WTC11 (cell line): ENCODE measurements at regions not wholly inside any gene's neighbourhood (a gene's known extent, or its start where the extent isn't known, plus 50 kb on each side); places are given as distances from the start of the nearest gene placed in this dataset.

Experiments used
- ATAC-seq: fragments of 200-7000 bp; cut with Tn5 transposase; 2 replicates; pipeline ENCODE4 v1.10.0; 2021; ENCODE audit warnings: mild to moderate bottlenecking, moderate library complexity
- CTCF ChIA-PET: fragments of 300-600 bp; sonication (Branson Sonifier 250); formaldehyde crosslinking; loops from one replicate; lab custom pipeline; 2021; ENCODE audit warnings: antibody characterized with exemption; lab: Charles Lee
- POLR2A ChIA-PET: fragments of 350-600 bp; sonication (Branson Sonifier 250); formaldehyde crosslinking; loops from one replicate; lab custom pipeline; 2021; ENCODE audit warnings: antibody characterized with exemption; lab: Charles Lee
- DNase-seq: peaks from one replicate; pipeline ENCODE4 v3.0.0; 2021; ENCODE audit warnings: low spot score
- H3K27ac Mint-ChIP-seq: 2 replicates; pipeline ENCODE4 v1.8.0; 2021; ENCODE audit warnings: mixed read lengths
- H3K27me3 Mint-ChIP-seq: 2 replicates; pipeline ENCODE4 v1.8.0; 2021; ENCODE audit warnings: low read depth, mild to moderate bottlenecking, moderate library complexity, mixed read lengths
- H3K36me3 Mint-ChIP-seq: 2 replicates; pipeline ENCODE4 v1.8.0; 2021; ENCODE audit warnings: mixed read lengths
- H3K4me1 Mint-ChIP-seq: 2 replicates; pipeline ENCODE4 v1.8.0; 2022; ENCODE audit warnings: mixed read lengths
- H3K4me3 Mint-ChIP-seq: 2 replicates; pipeline ENCODE4 v1.8.0; 2021; ENCODE audit warnings: mild to moderate bottlenecking, moderate library complexity, mixed read lengths
- H3K9me3 Mint-ChIP-seq: 2 replicates; pipeline ENCODE4 v1.8.0; 2021; ENCODE audit warnings: mixed read lengths
- AFF4 ChIP-seq: sonication (generic); formaldehyde crosslinking; IDR thresholded peaks from 2 replicates; pipeline ENCODE4 v1.8.1; 2023; ENCODE audit warnings: mild to moderate bottlenecking, missing genetic modification reagents, borderline replicate concordance
- ARID4B ChIP-seq: sonication (generic); formaldehyde crosslinking; IDR thresholded peaks from 2 replicates; pipeline ENCODE4 v1.8.0; 2023; ENCODE audit warnings: missing genetic modification reagents, mild to moderate bottlenecking, borderline replicate concordance
- CDX4 ChIP-seq: fragments of 250-450 bp; sonication (Bioruptor Pico); IDR thresholded peaks from 2 replicates; pipeline ENCODE4 v1.9.0; 2021; ENCODE audit warnings: moderate library complexity, mild to moderate bottlenecking, inconsistent platforms, borderline replicate concordance
- EMX1 ChIP-seq: fragments of 250-450 bp; sonication (Bioruptor Pico); IDR thresholded peaks from 2 replicates; pipeline ENCODE4 v1.8.0; 2021; ENCODE audit warnings: mild to moderate bottlenecking
- GRHL2 ChIP-seq: fragments of 250-450 bp; sonication (Bioruptor Pico); IDR thresholded peaks from 2 replicates; pipeline ENCODE4 v1.8.0; 2022; ENCODE audit warnings: mild to moderate bottlenecking, moderate library complexity; ENCODE audit not compliant: insufficient replicate concordance, severe bottlenecking
- HMGXB4 ChIP-seq: sonication (generic); formaldehyde crosslinking; IDR thresholded peaks from 2 replicates; pipeline ENCODE4 v1.8.1; 2023; ENCODE audit warnings: mild to moderate bottlenecking, moderate library complexity, missing genetic modification reagents
- IRF2 ChIP-seq: sonication (generic); formaldehyde crosslinking; IDR thresholded peaks from 2 replicates; pipeline ENCODE4 v1.8.0; 2022; ENCODE audit warnings: low read depth, missing genetic modification reagents, borderline replicate concordance
- MAX ChIP-seq: sonication (generic); formaldehyde crosslinking; IDR thresholded peaks from 2 replicates; pipeline ENCODE4 v1.8.0; 2022; ENCODE audit warnings: mild to moderate bottlenecking, missing genetic modification reagents
- NFATC4 ChIP-seq: fragments of 250-450 bp; sonication (Bioruptor Pico); IDR thresholded peaks from 2 replicates; pipeline ENCODE4 v1.9.0; 2021; ENCODE audit warnings: mild to moderate bottlenecking
- USF1 ChIP-seq: sonication (generic); formaldehyde crosslinking; IDR thresholded peaks from 2 replicates; pipeline ENCODE4 v1.8.0; 2022; ENCODE audit warnings: mild to moderate bottlenecking, missing genetic modification reagents
- ZNF219 ChIP-seq: sonication (generic); formaldehyde crosslinking; IDR thresholded peaks from 2 replicates; pipeline ENCODE4 v1.8.0; 2023; ENCODE audit warnings: missing genetic modification reagents, mild to moderate bottlenecking, borderline replicate concordance
- ZNF317 ChIP-seq: sonication (generic); formaldehyde crosslinking; IDR thresholded peaks from 2 replicates; pipeline ENCODE4 v1.8.1; 2023; ENCODE audit warnings: low read depth, mild to moderate bottlenecking, moderate library complexity, missing genetic modification reagents, borderline replicate concordance
- ZNF423 ChIP-seq: fragments of 250-450 bp; sonication (Bioruptor Pico); IDR thresholded peaks from 2 replicates; pipeline ENCODE4 v2.1.2; 2022; ENCODE audit warnings: mild to moderate bottlenecking, moderate library complexity
- ZNF425 ChIP-seq: fragments of 250-450 bp; sonication (Bioruptor Pico); conservative IDR thresholded peaks from 2 replicates; pipeline ENCODE4 v1.9.0; 2021; ENCODE audit warnings: mild to moderate bottlenecking
- ZNF512 ChIP-seq: sonication (generic); formaldehyde crosslinking; IDR thresholded peaks from 2 replicates; pipeline ENCODE4 v1.8.1; 2022; ENCODE audit warnings: missing genetic modification reagents, borderline replicate concordance
- ZNF671 ChIP-seq: fragments of 250-450 bp; sonication (Bioruptor Pico); IDR thresholded peaks from 2 replicates; pipeline ENCODE4 v1.8.0; 2021; ENCODE audit warnings: mild to moderate bottlenecking

GRCh38 chr5:144800169-144800568 lies 629.5 kb downstream of the KCTD16 start:
- TF ChIP-seq USF1 = no peak
- no peak for TF ChIP-seq ZNF671 (CRISPR knock-in tag)
- TF ChIP-seq MAX (CRISPR knock-in tag) = no peak
- TF ChIP-seq IRF2 (CRISPR knock-in tag) = no peak
- TF ChIP-seq EMX1 (CRISPR knock-in tag) = no peak
- no peak for TF ChIP-seq ZNF219 (CRISPR knock-in tag)
- no peak for TF ChIP-seq GRHL2
- TF ChIP-seq ZNF425 (CRISPR knock-in tag) = no peak
- TF ChIP-seq HMGXB4 = no peak
- TF ChIP-seq ZNF423 (CRISPR knock-in tag) = no peak
- TF ChIP-seq ZNF512 = no peak
- TF ChIP-seq ZNF317 (CRISPR knock-in tag) = no peak
- no peak for TF ChIP-seq CDX4 (CRISPR knock-in tag)
- no peak for TF ChIP-seq ARID4B
- no peak for TF ChIP-seq NFATC4 (CRISPR knock-in tag)
- no peak for TF ChIP-seq AFF4 (CRISPR knock-in tag)
- DNase-seq (no peak), ATAC-seq (no peak)
- Mint-ChIP-seq H3K36me3 (no peaks in the 10 kb centered on the region), H3K4me1 (peaks cover under 1% of the 10 kb centered on the region), H3K27ac (no peak overlapping the region), H3K9me3 (no peaks in the 10 kb centered on the region), H3K4me3 (no peak overlapping the region), H3K27me3 (no peaks in the 10 kb centered on the region)
- ChIA-PET POLR2A (no interaction called here), CTCF (no interaction called here)
